Prostate gland (tissue), 2 donors: ENCODE measurements at regions not wholly inside any gene's neighbourhood (a gene's known extent, or its start where the extent isn't known, plus 50 kb on each side); places are given as distances from the start of the nearest gene placed in this dataset.
"Not testable (repeated sequence)": the region's sequence is repeated elsewhere in the genome, so short reads cannot be mapped to it uniquely, and the experiment has no call there.

ENCODE experiments used
- DNase-seq: peaks from one replicate; pipeline ENCODE4 v3.0.0-alpha.2; 2019; ENCODE audit warnings: low spot score
- H3K27ac ChIP-seq, 2 donors: fragments of 200-600 bp; sonication (generic); 2 replicates each; pipeline ENCODE4 v1.5.1; 2017 to 2019
- H3K27me3 ChIP-seq: fragments of 200-600 bp; sonication (generic); replicated peaks from 2 replicates; pipeline ENCODE4 v1.5.1; 2019; ENCODE audit not compliant: insufficient read depth
- H3K36me3 ChIP-seq, 2 donors: fragments of 200-600 bp; sonication (generic); 1 replicate in 1 of 2; 2 replicates in 1 of 2; pipeline versions ENCODE4 v1.5.1 to v1.8.1; 2017 to 2019
- H3K4me1 ChIP-seq: fragments of 200-600 bp; sonication (generic); replicated peaks from 2 replicates; pipeline ENCODE4 v1.5.1; 2019
- H3K4me3 ChIP-seq, 2 donors: fragments of 200-600 bp; sonication (generic); 2 replicates each; pipeline ENCODE4 v1.5.1; 2017 to 2019
- H3K9me3 ChIP-seq: fragments of 200-600 bp; sonication (generic); 2 replicates; pipeline ENCODE4 v1.5.1; 2017
- POLR2A ChIP-seq: fragments of 450-650 bp; IDR thresholded peaks from one replicate; pipeline ENCODE4 v1.6.1; 2016; ENCODE audit warnings: antibody characterized with exemption, mild to moderate bottlenecking
- POLR2AphosphoS5 ChIP-seq: sonication (generic); formaldehyde crosslinking; IDR thresholded peaks from one replicate; pipeline ENCODE4 v1.6.1; 2017; ENCODE audit warnings: antibody characterized with exemption
- WGBS: methylation state at CpG from one replicate; pipeline ENCODE4 v1.1.5; 2018; 5-methylcytosine and 5-hydroxymethylcytosine counted together
- intact Hi-C: fragments of 100-400 bp; cut with DNase I; formaldehyde crosslinking; loops from one replicate; pipeline ENCODE4 v1.14.2; 2022
- TF ChIP-seq, protein P1 (sequence below), 4 experiments: fragments of 200-600 bp in 2 of 4; fragments of 450-650 bp in 2 of 4; sonication (generic) in 2 of 4; IDR thresholded peaks; 1 replicate in 3 of 4; 2 replicates in 1 of 4; pipeline ENCODE4 v1.5.1; 2016 to 2019; ENCODE audit warnings: antibody characterized with exemption in 4 of 4, mild to moderate bottlenecking in 2 of 4, moderate library complexity in 2 of 4

DNA sequence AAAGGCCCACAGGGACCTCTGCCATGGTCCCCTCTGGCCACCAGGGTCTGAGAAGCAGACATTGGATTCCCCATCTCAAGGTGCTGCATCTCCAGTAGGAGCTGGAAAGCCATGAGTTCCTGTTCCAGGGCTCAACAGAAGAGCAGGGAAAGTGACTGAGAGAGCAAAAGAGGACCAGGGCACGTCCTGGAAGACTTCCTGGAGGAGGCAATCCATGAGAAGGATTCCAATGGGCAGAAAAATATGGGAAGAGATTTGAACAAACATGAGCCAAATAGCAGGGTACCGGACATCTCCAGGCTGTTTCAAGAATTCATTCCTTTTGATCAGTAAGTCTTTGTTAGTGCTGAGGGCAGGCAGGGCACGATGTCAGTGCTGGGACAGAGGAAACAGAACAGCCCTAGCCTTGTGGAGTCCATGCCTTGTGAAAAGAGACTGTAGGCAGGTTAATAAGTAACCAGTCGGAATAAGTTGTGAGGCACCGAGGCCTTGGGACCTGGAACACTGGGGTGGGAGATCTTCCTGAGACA is 72.8 kb upstream of the TWIST2 start:
- H3K4me1 ChIP-seq, result no peaks in the 10 kb centered on the region
- WGBS, result 83% methylated on average over 5 of the region's 5 CpGs
- intact Hi-C loops, result loop anchor here (5.0 kb wide), 1 partner anchor 43 kb away; no protein-coding TSS in a partner anchor
- no peak overlapping the region for H3K4me3 ChIP-seq
- TF ChIP-seq, protein P1, sequence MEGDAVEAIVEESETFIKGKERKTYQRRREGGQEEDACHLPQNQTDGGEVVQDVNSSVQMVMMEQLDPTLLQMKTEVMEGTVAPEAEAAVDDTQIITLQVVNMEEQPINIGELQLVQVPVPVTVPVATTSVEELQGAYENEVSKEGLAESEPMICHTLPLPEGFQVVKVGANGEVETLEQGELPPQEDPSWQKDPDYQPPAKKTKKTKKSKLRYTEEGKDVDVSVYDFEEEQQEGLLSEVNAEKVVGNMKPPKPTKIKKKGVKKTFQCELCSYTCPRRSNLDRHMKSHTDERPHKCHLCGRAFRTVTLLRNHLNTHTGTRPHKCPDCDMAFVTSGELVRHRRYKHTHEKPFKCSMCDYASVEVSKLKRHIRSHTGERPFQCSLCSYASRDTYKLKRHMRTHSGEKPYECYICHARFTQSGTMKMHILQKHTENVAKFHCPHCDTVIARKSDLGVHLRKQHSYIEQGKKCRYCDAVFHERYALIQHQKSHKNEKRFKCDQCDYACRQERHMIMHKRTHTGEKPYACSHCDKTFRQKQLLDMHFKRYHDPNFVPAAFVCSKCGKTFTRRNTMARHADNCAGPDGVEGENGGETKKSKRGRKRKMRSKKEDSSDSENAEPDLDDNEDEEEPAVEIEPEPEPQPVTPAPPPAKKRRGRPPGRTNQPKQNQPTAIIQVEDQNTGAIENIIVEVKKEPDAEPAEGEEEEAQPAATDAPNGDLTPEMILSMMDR (IDR thresholded peaks at IDR 0.05), result no peak
- TF ChIP-seq POLR2A (no peak), POLR2AphosphoS5 (no peak)
- H3K9me3 ChIP-seq, result no peaks in the 10 kb centered on the region
- DNase-seq, result peak; percentile 1
- H3K27me3 ChIP-seq, result peaks cover 2% of the 10 kb centered on the region
- H3K36me3 ChIP-seq, result no peaks in the 10 kb centered on the region
- no peak overlapping the region for H3K27ac ChIP-seq

DNA sequence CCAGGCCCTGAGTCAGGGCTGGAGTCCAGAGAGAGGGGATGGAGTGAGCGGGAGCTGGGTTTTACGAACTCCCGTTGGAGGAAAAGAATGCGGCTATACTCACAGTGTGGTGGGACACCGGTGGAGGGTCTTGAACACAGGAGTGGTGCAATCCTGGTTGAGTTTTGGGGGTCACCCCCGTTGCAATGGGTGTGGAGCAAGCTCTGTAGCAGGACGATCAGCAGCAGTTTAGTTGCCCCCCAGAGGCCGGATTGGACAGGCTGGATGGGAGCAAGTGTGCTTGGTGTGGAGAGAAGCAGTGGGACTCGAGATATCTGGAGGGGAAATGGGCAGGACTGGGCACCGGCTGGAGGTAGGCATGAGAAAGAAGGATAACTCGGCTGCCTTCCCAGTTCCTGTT is 72.3 kb upstream of the TWIST2 start:
- WGBS, result 82% methylated on average over 11 of the region's 11 CpGs
- Histone ChIP-seq H3K4me1 (no peaks in the 10 kb centered on the region), H3K9me3 (no peaks in the 10 kb centered on the region)

DNA sequence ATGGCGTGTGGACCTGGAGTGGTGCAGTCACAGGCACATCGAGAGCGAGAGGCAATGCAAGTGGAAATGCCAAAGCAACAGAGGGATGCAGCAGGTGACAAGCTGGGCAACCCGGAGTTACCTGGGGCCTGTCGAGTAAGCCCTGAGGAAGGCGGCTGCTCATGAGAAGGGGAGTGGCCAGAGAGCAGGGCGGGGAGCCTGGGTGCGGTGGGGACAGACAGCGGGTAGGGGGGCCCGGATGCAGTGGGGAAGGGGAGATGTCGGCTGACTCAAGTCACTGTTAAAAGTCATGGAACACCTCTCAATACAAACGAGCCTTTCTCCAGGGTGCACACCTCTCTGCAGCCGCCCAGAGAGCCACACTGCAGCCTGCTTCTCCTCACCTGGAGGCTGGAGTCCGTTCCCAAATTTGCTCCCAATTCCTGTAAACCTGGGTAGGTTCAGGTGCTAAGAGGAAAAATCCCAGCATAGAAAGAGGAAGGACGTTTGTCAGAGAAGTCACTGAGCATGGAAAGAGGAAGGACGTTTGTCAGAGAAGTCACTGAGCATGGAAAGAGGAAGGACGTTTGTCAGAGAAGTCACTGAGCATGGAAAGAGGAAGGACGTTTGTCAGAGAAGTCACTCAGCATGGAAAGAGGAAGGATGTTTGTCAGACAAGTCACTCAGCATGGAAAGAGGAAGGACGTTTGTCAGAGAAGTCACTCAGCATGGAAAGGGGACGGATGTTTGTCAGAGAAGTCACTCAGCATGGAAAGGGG is 71.7 kb upstream of the TWIST2 start:
- no peak for DNase-seq
- intact Hi-C loops, result no loop called here

More for the DNA sequence above, 72.3 kb upstream of the TWIST2 start:
- no peaks in the 10 kb centered on the region for H3K36me3 ChIP-seq
- no peak overlapping the region for H3K4me3 ChIP-seq
- no peak for DNase-seq
- intact Hi-C loops, result no loop called here
- peaks cover 2% of the 10 kb centered on the region for H3K27me3 ChIP-seq
- TF ChIP-seq POLR2AphosphoS5, result no peak
- H3K27ac ChIP-seq, result no peak overlapping the region

DNA sequence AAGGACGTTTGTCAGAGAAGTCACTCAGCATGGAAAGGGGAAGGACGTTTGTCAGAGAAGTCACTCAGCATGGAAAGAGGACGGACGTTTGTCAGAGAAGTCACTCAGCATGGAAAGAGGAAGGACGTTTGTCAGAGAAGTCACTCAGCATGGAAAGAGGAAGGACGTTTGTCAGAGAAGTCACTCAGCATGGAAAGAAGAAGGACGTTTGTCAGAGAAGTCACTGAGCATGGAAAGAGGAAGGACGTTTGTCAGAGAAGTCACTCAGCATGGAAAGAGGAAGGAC is 71.2 kb upstream of the TWIST2 start:
- intact Hi-C loops, result not testable (repeated sequence)
- 45% methylated on average over 8 of the region's 8 CpGs for WGBS

More for the DNA sequence above, 71.7 kb upstream of the TWIST2 start:
- H3K36me3 ChIP-seq, result no peaks in the 10 kb centered on the region
- WGBS, result 71% methylated on average over 20 of the region's 20 CpGs
- no peak overlapping the region for H3K27ac ChIP-seq
- no peaks in the 10 kb centered on the region for H3K9me3 ChIP-seq
- no peaks in the 10 kb centered on the region for H3K4me1 ChIP-seq
- H3K27me3 ChIP-seq, result peaks cover 2% of the 10 kb centered on the region
- H3K4me3 ChIP-seq, result no peak overlapping the region
- TF ChIP-seq POLR2AphosphoS5 (no peak), POLR2A (no peak)
- TF ChIP-seq, protein P1 (IDR thresholded peaks at IDR 0.05), result no peak

DNA sequence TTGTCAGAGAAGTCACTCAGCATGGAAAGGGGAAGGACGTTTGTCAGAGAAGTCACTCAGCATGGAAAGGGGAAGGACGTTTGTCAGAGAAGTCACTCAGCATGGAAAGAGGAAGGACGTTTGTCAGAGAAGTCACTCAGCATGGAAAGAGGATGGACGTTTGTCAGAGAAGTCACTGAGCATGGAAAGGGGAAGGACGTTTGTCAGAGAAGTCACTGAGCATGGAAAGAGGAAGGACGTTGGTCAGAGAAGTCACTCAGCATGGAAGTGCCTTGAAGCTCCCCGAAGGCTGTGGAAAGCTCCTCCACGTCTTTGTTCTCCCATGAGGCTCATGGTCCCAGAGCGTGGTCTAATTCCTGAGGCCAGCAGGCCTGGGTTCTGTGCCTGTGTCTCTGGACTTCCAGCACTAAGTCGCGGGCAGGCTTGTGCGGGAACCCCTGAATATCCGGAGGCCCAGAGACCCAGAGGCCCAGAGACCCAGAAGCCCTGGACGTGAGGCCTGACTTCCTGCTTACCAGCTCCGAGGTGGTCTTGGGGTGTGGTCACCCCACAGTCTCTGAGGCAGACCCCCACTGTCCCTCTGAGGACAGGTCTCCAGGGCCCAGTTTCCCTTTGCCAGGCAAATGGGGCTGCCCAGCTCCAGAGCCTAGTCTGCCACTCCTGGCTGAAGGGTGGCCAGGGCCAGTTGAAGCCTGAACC is 70.4 kb upstream of the TWIST2 start:
- Histone ChIP-seq H3K4me3 (no peak overlapping the region), H3K27ac (no peak overlapping the region), H3K27me3 (no peaks in the 10 kb centered on the region), H3K36me3 (no peaks in the 10 kb centered on the region), H3K4me1 (no peaks in the 10 kb centered on the region), H3K9me3 (no peaks in the 10 kb centered on the region)
- no peak for TF ChIP-seq POLR2A
- no peak for TF ChIP-seq POLR2AphosphoS5
- TF ChIP-seq, protein P1 (IDR thresholded peaks at IDR 0.05), result no peak
- intact Hi-C loops, result no loop called here
- WGBS, result 75% methylated on average over 15 of the region's 15 CpGs
- no peak for DNase-seq

More for the DNA sequence above, 71.2 kb upstream of the TWIST2 start:
- H3K9me3 ChIP-seq, H3K4me1 ChIP-seq, H3K27me3 ChIP-seq, H3K4me3 ChIP-seq, H3K36me3 ChIP-seq, H3K27ac ChIP-seq, DNase-seq: not testable (repeated sequence)
